Upper lobe of right lung (tissue), 1 donor: ENCODE measurements at regions not wholly inside any gene's neighbourhood (a gene's known extent, or its start where the extent isn't known, plus 50 kb on each side); places are given as distances from the start of the nearest gene placed in this dataset.

Source experiments
- ATAC-seq: fragments of 200-7000 bp; cut with Tn5 transposase; one replicate; pipeline ENCODE4 v1.9.1; 2020; ENCODE audit warnings: mild to moderate bottlenecking, moderate library complexity
- DNase-seq: peaks from one replicate; pipeline ENCODE4 v3.0.0-alpha.2; 2020
- H3K27ac ChIP-seq: fragments of 200-600 bp; one replicate; pipeline ENCODE4 v1.8.0; 2022
- H3K27me3 ChIP-seq: fragments of 200-600 bp; one replicate; pipeline ENCODE4 v1.8.0; 2022; ENCODE audit warnings: mild to moderate bottlenecking
- H3K36me3 ChIP-seq: fragments of 200-600 bp; one replicate; pipeline ENCODE4 v1.8.0; 2022
- H3K4me1 ChIP-seq: fragments of 200-600 bp; one replicate; pipeline ENCODE4 v1.8.0; 2022
- H3K4me3 ChIP-seq: fragments of 200-600 bp; one replicate; pipeline ENCODE4 v1.8.0; 2022; ENCODE audit warnings: mild to moderate bottlenecking
- H3K9me3 ChIP-seq: fragments of 200-600 bp; one replicate; pipeline ENCODE4 v1.8.0; 2022
- intact Hi-C: fragments of 100-400 bp; cut with DNase I; formaldehyde crosslinking; loops from one replicate; pipeline ENCODE4 v1.11.0; 2022
- TF ChIP-seq, protein P1 (sequence below): fragments of 200-600 bp; IDR thresholded peaks from one replicate; pipeline ENCODE4 v1.8.0; 2022; ENCODE audit warnings: antibody characterized with exemption
- donor health status: DM: no; HTN: yes; CAD: no; lungs with severe emphysema.

DNA sequence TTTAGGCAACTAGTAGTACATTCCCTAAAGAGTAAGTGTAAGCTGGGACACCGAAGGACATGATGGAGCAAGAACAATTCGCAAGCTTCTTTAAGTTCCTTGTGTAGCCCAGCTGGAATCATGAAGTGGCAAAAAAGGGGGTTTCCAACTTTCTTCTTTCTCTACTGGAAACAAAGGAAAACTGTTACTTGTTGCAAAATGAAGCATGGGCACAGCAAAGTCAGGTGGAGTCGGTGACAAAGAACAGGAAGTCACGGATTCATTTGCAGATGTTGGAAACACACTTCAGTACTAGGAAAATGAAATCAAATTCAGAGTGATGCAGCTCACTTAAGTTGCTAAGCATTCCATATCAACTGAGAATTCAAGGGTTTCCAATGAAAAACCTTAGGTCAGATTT lies 706.9 kb upstream of the STXBP6 start:
- intact Hi-C loops = no loop called here

GRCh38 chr14:25753130-25753529 lies 703.2 kb upstream of the STXBP6 start:
- intact Hi-C loops = no loop called here
- Histone ChIP-seq H3K36me3 (no peaks in the 10 kb centered on the region), H3K27me3 (no peaks in the 10 kb centered on the region), H3K9me3 (no peaks in the 10 kb centered on the region), H3K4me3 (no peak overlapping the region), H3K27ac (no peak overlapping the region), H3K4me1 (no peaks in the 10 kb centered on the region)
- DNase-seq = no peak
- TF ChIP-seq, protein P1, sequence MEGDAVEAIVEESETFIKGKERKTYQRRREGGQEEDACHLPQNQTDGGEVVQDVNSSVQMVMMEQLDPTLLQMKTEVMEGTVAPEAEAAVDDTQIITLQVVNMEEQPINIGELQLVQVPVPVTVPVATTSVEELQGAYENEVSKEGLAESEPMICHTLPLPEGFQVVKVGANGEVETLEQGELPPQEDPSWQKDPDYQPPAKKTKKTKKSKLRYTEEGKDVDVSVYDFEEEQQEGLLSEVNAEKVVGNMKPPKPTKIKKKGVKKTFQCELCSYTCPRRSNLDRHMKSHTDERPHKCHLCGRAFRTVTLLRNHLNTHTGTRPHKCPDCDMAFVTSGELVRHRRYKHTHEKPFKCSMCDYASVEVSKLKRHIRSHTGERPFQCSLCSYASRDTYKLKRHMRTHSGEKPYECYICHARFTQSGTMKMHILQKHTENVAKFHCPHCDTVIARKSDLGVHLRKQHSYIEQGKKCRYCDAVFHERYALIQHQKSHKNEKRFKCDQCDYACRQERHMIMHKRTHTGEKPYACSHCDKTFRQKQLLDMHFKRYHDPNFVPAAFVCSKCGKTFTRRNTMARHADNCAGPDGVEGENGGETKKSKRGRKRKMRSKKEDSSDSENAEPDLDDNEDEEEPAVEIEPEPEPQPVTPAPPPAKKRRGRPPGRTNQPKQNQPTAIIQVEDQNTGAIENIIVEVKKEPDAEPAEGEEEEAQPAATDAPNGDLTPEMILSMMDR = no peak
- ATAC-seq = no peak

More for the DNA sequence above, 706.9 kb upstream of the STXBP6 start:
- Histone ChIP-seq H3K9me3 (no peaks in the 10 kb centered on the region), H3K4me3 (no peak overlapping the region), H3K27me3 (no peaks in the 10 kb centered on the region), H3K27ac (no peak overlapping the region), H3K4me1 (no peaks in the 10 kb centered on the region), H3K36me3 (no peaks in the 10 kb centered on the region)
- no peak for ATAC-seq
- DNase-seq = no peak
- TF ChIP-seq, protein P1 = no peak

DNA sequence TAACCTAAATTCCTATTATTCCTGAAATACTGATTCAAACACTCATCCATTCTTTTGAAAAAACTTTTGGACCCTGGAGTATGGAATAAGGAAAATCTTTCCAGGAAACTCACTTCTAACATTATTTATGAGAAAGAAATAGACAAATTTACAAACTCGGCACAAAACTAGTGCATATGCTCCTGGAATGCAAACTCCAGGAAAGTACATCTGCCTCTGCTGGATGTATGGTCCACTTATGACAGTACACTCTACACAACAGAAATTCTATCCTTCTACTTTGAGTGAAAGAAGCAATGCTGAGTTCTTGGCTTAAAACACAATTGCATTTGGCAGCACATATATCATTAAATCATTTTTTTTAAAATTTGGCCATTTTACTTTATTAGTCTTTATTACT lies 700.5 kb upstream of the STXBP6 start:
- Histone ChIP-seq H3K4me1 (no peaks in the 10 kb centered on the region), H3K27me3 (no peaks in the 10 kb centered on the region), H3K36me3 (no peaks in the 10 kb centered on the region), H3K4me3 (no peak overlapping the region), H3K9me3 (no peaks in the 10 kb centered on the region), H3K27ac (no peak overlapping the region)
- DNase-seq = no peak
- TF ChIP-seq, protein P1 = no peak
- intact Hi-C loops = no loop called here
- no peak for ATAC-seq
